Esophagus squamous epithelium (tissue), 5 donors: ENCODE measurements at regions not wholly inside any gene's neighbourhood (a gene's known extent, or its start where the extent isn't known, plus 50 kb on each side); places are given as distances from the start of the nearest gene placed in this dataset.

ENCODE experiments used
- DNase-seq: peaks from one replicate; lab custom pipeline; 2025; lab: John Stamatoyannopoulos, UW
- H3K27ac ChIP-seq, 4 donors: fragments of 200-600 bp; sonication (generic); one replicate each; pipeline ENCODE4 v1.5.1; 2016 to 2019; ENCODE audit warnings: mild to moderate bottlenecking in 1 of 4
- H3K27me3 ChIP-seq, 4 donors: fragments of 200-600 bp; sonication (generic); 1 replicate in 3 of 4; 2 replicates in 1 of 4; pipeline versions ENCODE4 v1.5.1 to v1.6.0; 2017 to 2021; ENCODE audit warnings: antibody characterized with exemption in 1 of 4
- H3K36me3 ChIP-seq, 3 donors: fragments of 200-600 bp; sonication (generic); one replicate each; pipeline ENCODE4 v1.5.1; 2016 to 2019
- H3K4me1 ChIP-seq, 3 donors: fragments of 200-600 bp; sonication (generic); one replicate each; pipeline ENCODE4 v1.5.1; 2017 to 2019
- H3K4me3 ChIP-seq, 4 donors: fragments of 200-600 bp; sonication (generic); 1 replicate in 3 of 4; 2 replicates in 1 of 4; pipeline ENCODE4 v1.5.1; 2016 to 2019; ENCODE audit warnings: mild to moderate bottlenecking in 2 of 4, moderate library complexity in 1 of 4
- H3K9me3 ChIP-seq, 3 donors: fragments of 200-600 bp; sonication (generic); one replicate each; pipeline ENCODE4 v1.5.1; 2016 to 2019
- CTCF ChIP-seq, 6 experiments: fragments of 450-650 bp in 4 of 6; fragments of 200-600 bp in 2 of 6; sonication (generic) in 2 of 6; IDR thresholded peaks; one replicate each; pipeline ENCODE4 v1.5.1; 2016 to 2019; ENCODE audit warnings: antibody characterized with exemption in 6 of 6, mild to moderate bottlenecking in 4 of 6, moderate library complexity in 4 of 6
- POLR2A ChIP-seq, 4 donors: fragments of 450-650 bp; IDR thresholded peaks; one replicate each; pipeline ENCODE4 v1.6.1; 2017; ENCODE audit warnings: antibody characterized with exemption in 4 of 4, mild to moderate bottlenecking in 4 of 4, moderate library complexity in 3 of 4
- WGBS, 2 donors: methylation state at CpG; one replicate each; pipeline ENCODE4 v1.1.5; 2018; 5-methylcytosine and 5-hydroxymethylcytosine counted together
- intact Hi-C: fragments of 100-400 bp; cut with DNase I; formaldehyde crosslinking; loops from one replicate; pipeline ENCODE4 v1.15.0; 2022
- donor health status: DM: yes; HTN: yes; CAD: no.

DNA sequence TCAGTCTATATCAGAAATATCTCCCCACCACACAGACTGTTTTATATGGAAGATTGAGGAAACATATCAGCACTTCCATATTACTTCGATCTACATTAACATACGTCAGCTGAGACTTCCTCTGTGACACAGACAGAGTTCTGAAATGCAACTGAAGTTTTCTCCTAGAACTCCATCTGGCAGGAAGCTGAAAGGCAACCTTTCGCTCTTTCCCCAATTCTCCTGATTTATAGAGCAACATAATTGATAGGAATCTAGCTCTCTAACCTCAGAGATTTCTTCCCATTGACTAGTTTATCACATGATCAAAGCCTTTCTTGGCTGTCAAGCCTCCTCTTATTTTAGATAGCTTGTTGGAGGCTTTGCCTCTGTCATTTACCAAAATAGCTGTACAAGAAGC is 806.7 kb upstream of the CHAC2 start:
- Histone ChIP-seq H3K36me3 (no peaks in the 10 kb centered on the region), H3K27me3 (no peaks in the 10 kb centered on the region), H3K27ac (no peak overlapping the region), H3K4me3 (no peak overlapping the region), H3K4me1 (no peaks in the 10 kb centered on the region), H3K9me3 (no peaks in the 10 kb centered on the region)
- TF ChIP-seq CTCF (IDR thresholded peaks at IDR 0.05) (no peak), POLR2A (IDR thresholded peaks at IDR 0.05) (no peak)
- intact Hi-C loops, result no loop called here
- 69 to 83% methylated on average over 3 of the region's 3 CpGs for WGBS, 2 donors
- DNase-seq, result no peak

- Histone ChIP-seq H3K27me3 (no peaks in the 10 kb centered on the region), H3K36me3 (no peaks in the 10 kb centered on the region), H3K4me1 (no peaks in the 10 kb centered on the region), H3K9me3 (no peaks in the 10 kb centered on the region), H3K27ac (no peak overlapping the region), H3K4me3 (no peak overlapping the region)
- intact Hi-C loops, result no loop called here
- DNase-seq, result no peak
- TF ChIP-seq CTCF (IDR thresholded peaks at IDR 0.05) (no peak), POLR2A (IDR thresholded peaks at IDR 0.05) (no peak)
- 66 to 72% methylated on average over 4 of the region's 4 CpGs for WGBS, 2 donors
Observed at GRCh38 chr2:52959801-52960200, 807.8 kb upstream of the CHAC2 start.

- Histone ChIP-seq H3K4me3 (no peak overlapping the region), H3K27ac (no peak overlapping the region), H3K4me1 (no peaks in the 10 kb centered on the region), H3K9me3 (no peaks in the 10 kb centered on the region), H3K27me3 (no peaks in the 10 kb centered on the region), H3K36me3 (no peaks in the 10 kb centered on the region)
- DNase-seq, result no peak
- intact Hi-C loops, result no loop called here
- no peak for TF ChIP-seq CTCF (IDR thresholded peaks at IDR 0.05)
- TF ChIP-seq POLR2A (IDR thresholded peaks at IDR 0.05), result no peak
- WGBS, 2 donors, result 61 to 75% methylated on average over 1 of the region's 1 CpG
Observed at GRCh38 chr2:52956766-52957165, 810.8 kb upstream of the CHAC2 start.

DNA sequence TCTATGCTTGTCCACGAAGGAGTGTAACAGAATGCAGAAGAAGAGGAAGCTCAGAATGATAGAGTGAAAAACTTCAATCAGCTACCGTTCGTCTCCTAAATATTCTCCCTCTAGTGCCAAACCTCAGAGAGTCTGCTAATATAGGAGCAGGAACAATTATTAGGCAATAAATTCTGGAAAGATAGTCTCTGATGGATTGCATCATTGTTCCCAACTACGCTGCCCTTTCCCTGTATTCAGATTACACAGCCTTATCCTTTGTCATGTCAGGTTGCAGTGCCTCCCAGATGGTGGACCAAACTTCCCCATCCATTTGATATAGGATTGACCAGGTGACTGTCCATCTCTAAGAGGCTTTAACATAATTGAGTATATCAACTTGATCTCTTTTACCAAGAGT is 811.5 kb upstream of the CHAC2 start:
- H3K27me3 ChIP-seq, result no peaks in the 10 kb centered on the region
- no peak overlapping the region for H3K4me3 ChIP-seq
- DNase-seq, result no peak
- intact Hi-C loops, result no loop called here
- H3K9me3 ChIP-seq, result no peaks in the 10 kb centered on the region
- H3K4me1 ChIP-seq, result no peaks in the 10 kb centered on the region
- TF ChIP-seq CTCF (IDR thresholded peaks at IDR 0.05) (no peak), POLR2A (IDR thresholded peaks at IDR 0.05) (no peak)
- H3K27ac ChIP-seq, result no peak overlapping the region
- 61 to 62% methylated on average over 4 of the region's 4 CpGs for WGBS, 2 donors
- no peaks in the 10 kb centered on the region for H3K36me3 ChIP-seq

DNA sequence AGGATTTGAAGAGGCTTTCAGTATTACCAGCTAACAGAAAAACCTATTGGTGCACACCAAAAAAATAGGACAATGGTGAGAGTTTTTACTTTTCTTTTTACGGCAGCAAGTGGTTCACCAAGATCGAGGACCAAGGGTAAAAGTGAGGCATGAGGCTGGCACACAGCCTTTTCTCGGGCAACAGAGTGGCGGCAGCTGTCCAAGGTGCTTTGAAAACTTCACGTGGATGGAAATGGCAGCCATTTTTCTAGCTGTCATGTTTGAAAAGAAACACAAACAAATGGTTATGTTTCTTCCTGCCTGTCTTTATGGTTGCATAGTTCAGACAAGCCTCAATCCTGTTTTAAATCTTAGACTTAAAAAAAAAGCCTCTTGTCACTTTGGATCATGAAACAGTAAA is 812.5 kb upstream of the CHAC2 start:
- TF ChIP-seq POLR2A (IDR thresholded peaks at IDR 0.05), result no peak
- TF ChIP-seq CTCF (IDR thresholded peaks at IDR 0.05), result no peak
- intact Hi-C loops, result no loop called here
- Histone ChIP-seq H3K27me3 (no peaks in the 10 kb centered on the region), H3K4me3 (no peak overlapping the region), H3K4me1 (no peaks in the 10 kb centered on the region), H3K27ac (no peak overlapping the region), H3K9me3 (no peaks in the 10 kb centered on the region), H3K36me3 (no peaks in the 10 kb centered on the region)
- DNase-seq, result no peak
- 34 to 36% methylated on average over 5 of the region's 5 CpGs for WGBS, 2 donors
